ENCODE measurements at regions not wholly inside any gene's neighbourhood (a gene's known extent, or its start where the extent isn't known, plus 50 kb on each side); places are given as distances from the start of the nearest gene placed in this dataset.

GRCh38 chr17:13160790-13161189 lies 143.0 kb upstream of the ELAC2 start:
- no peak for DNase-seq (ENCODE audit: low spot score in 2 of 2, unreplicated experiment in 2 of 2)
- peaks cover 18% of the 10 kb centered on the region for H3K9me3 Mint-ChIP-seq
- no peaks in the 10 kb centered on the region for H3K27me3 Mint-ChIP-seq (ENCODE audit: low read depth)
- no peaks in the 10 kb centered on the region for H3K4me1 Mint-ChIP-seq
- no peak overlapping the region for H3K27ac Mint-ChIP-seq
- no peak for TF ChIP-seq CTCF (IDR thresholded peaks at IDR 0.05; ENCODE audit: unreplicated experiment)
- no peaks in the 10 kb centered on the region for H3K36me3 Mint-ChIP-seq
- no peak overlapping the region for H3K4me3 Mint-ChIP-seq

- no peak for TF ChIP-seq CTCF (IDR thresholded peaks at IDR 0.05; ENCODE audit: unreplicated experiment)
- H3K4me1 Mint-ChIP-seq, result no peaks in the 10 kb centered on the region
- no peak for DNase-seq (ENCODE audit: low spot score in 2 of 2, unreplicated experiment in 2 of 2)
- no peak overlapping the region for H3K4me3 Mint-ChIP-seq
- H3K27ac Mint-ChIP-seq, result no peak overlapping the region
- H3K9me3 Mint-ChIP-seq, result peaks cover 17% of the 10 kb centered on the region
- H3K36me3 Mint-ChIP-seq, result no peaks in the 10 kb centered on the region
- no peaks in the 10 kb centered on the region for H3K27me3 Mint-ChIP-seq (ENCODE audit: low read depth)
These were observed 142.5 kb upstream of the ELAC2 start for GRCh38 chr17:13160296-13160695.

- Mint-ChIP-seq H3K9me3 (peaks cover 9% of the 10 kb centered on the region), H3K27me3 (ENCODE audit: low read depth) (no peaks in the 10 kb centered on the region), H3K27ac (no peak overlapping the region), H3K4me1 (no peaks in the 10 kb centered on the region), H3K4me3 (no peak overlapping the region), H3K36me3 (no peaks in the 10 kb centered on the region)
- no peak for DNase-seq (ENCODE audit: low spot score in 2 of 2, unreplicated experiment in 2 of 2)
- no peak for TF ChIP-seq CTCF (IDR thresholded peaks at IDR 0.05; ENCODE audit: unreplicated experiment)
These were observed 140.8 kb upstream of the ELAC2 start for GRCh38 chr17:13158494-13159240.

GRCh38 chr17:13157656-13158055 lies 139.8 kb upstream of the ELAC2 start:
- no peaks in the 10 kb centered on the region for H3K4me1 Mint-ChIP-seq
- TF ChIP-seq CTCF (IDR thresholded peaks at IDR 0.05; ENCODE audit: unreplicated experiment), result no peak
- peaks cover 5% of the 10 kb centered on the region for H3K9me3 Mint-ChIP-seq
- H3K27ac Mint-ChIP-seq, result no peak overlapping the region
- H3K4me3 Mint-ChIP-seq, result no peak overlapping the region
- no peak for DNase-seq (ENCODE audit: low spot score in 2 of 2, unreplicated experiment in 2 of 2)
- no peaks in the 10 kb centered on the region for H3K27me3 Mint-ChIP-seq (ENCODE audit: low read depth)
- no peaks in the 10 kb centered on the region for H3K36me3 Mint-ChIP-seq

GRCh38 chr17:13154930-13155329 lies 137.1 kb upstream of the ELAC2 start:
- H3K4me1 Mint-ChIP-seq, result no peaks in the 10 kb centered on the region
- no peaks in the 10 kb centered on the region for H3K27me3 Mint-ChIP-seq (ENCODE audit: low read depth)
- no peak for TF ChIP-seq CTCF (IDR thresholded peaks at IDR 0.05; ENCODE audit: unreplicated experiment)
- no peak for DNase-seq (ENCODE audit: low spot score in 2 of 2, unreplicated experiment in 2 of 2)
- no peak overlapping the region for H3K27ac Mint-ChIP-seq
- no peaks in the 10 kb centered on the region for H3K36me3 Mint-ChIP-seq
- no peak overlapping the region for H3K4me3 Mint-ChIP-seq
- peaks cover 4% of the 10 kb centered on the region for H3K9me3 Mint-ChIP-seq
